HepG2 (cell line): ENCODE measurements at regions not wholly inside any gene's neighbourhood (a gene's known extent, or its start where the extent isn't known, plus 50 kb on each side); places are given as distances from the start of the nearest gene placed in this dataset.

Experiments
- ATAC-seq: fragments of 200-7000 bp; cut with Tn5 transposase; 3 replicates; pipeline ENCODE4 v1.9.1; 2020; ENCODE audit warnings: mild to moderate bottlenecking, moderate library complexity
- BruUV-seq: library from RNA; stranded (reverse); fragments of 400-500 nt; replicated peaks from 2 replicates; lab custom pipeline; 2021; lab: Mats Ljungman, UMichigan
- CTCF ChIA-PET: fragments of 300-600 bp; formaldehyde crosslinking; extraction: SDS; loops from one replicate; lab custom pipeline; 2021; ENCODE audit warnings: low total read pairs, inconsistent platforms, low intra/inter-chr PET ratio; lab: Yijun Ruan, JAX
- POLR2A ChIA-PET: fragments of 350-600 bp; sonication (Branson Sonifier 250); formaldehyde crosslinking; loops from one replicate; lab custom pipeline; 2020; ENCODE audit warnings: antibody characterized with exemption, inconsistent platforms; lab: Yijun Ruan, JAX
- DNase-seq: peaks from one replicate; pipeline ENCODE4 v3.0.0-alpha.2; 2015; ENCODE audit warnings: low spot score
- FAIRE-seq: peaks from 3 replicates; lab custom pipeline; 2011; peaks lifted over from hg19 to GRCh38; lab: Jason Lieb, UNC
- H2AFZ ChIP-seq: one replicate; pipeline ENCODE4 v1.6.1; 2011; ENCODE audit warnings: low read length, inconsistent platforms
- H3K27ac ChIP-seq: fragments of 300-600 bp; 3 replicates; pipeline ENCODE4 v1.8.0; 2011; ENCODE audit warnings: mixed run types, mild to moderate bottlenecking, mixed read lengths, low read length, inconsistent platforms; ENCODE audit not compliant: insufficient read depth; ENCODE audit errors: extremely low read length
- H3K27me3 ChIP-seq, 2 experiments: fragments of 200-600 bp in 1 of 2; 2 replicates in 1 of 2; 3 replicates in 1 of 2; pipeline versions ENCODE4 v1.6.0 to v1.8.0; 2011; ENCODE audit warnings: low read length in 2 of 2, mild to moderate bottlenecking in 2 of 2, moderate library complexity in 2 of 2, inconsistent platforms in 1 of 2; ENCODE audit not compliant: insufficient read depth in 2 of 2, control insufficient read depth in 1 of 2
- H3K36me3 ChIP-seq, 2 experiments: fragments of 200-600 bp in 1 of 2; replicated peaks in 1 of 2; 2 replicates in 1 of 2; 3 replicates in 1 of 2; pipeline versions ENCODE4 v1.5.1 to v1.8.0; 2011; ENCODE audit warnings: low read length in 2 of 2, inconsistent platforms in 1 of 2; ENCODE audit not compliant: insufficient read depth in 2 of 2, control insufficient read depth in 1 of 2
- H3K4me1 ChIP-seq: 2 replicates; pipeline ENCODE4 v1.5.1; 2012; ENCODE audit warnings: low read length, inconsistent platforms; ENCODE audit not compliant: insufficient read depth
- H3K4me2 ChIP-seq: 2 replicates; pipeline ENCODE4 v1.6.0; 2011; ENCODE audit warnings: low read depth, low read length, inconsistent platforms
- H3K4me3 ChIP-seq, 3 experiments: fragments of 200-600 bp in 1 of 3; sonication (generic), shearing (Covaris generic) in 1 of 3; replicated peaks in 1 of 3; 2 replicates each; pipeline ENCODE4 v1.5.1; 2011 to 2016; ENCODE audit warnings: low read length in 3 of 3, inconsistent platforms in 2 of 3, low read depth in 2 of 3, mild to moderate bottlenecking in 2 of 3, control low read depth in 1 of 3, mixed read lengths in 1 of 3; ENCODE audit not compliant: insufficient read depth in 1 of 3
- H3K79me2 ChIP-seq: one replicate; pipeline ENCODE4 v1.6.1; 2011; ENCODE audit warnings: low read length, inconsistent platforms; ENCODE audit not compliant: insufficient read depth
- H3K9ac ChIP-seq: 2 replicates; pipeline ENCODE4 v1.6.0; 2011; ENCODE audit warnings: mild to moderate bottlenecking, low read depth, low read length, inconsistent platforms; ENCODE audit not compliant: insufficient read depth
- H3K9me3 ChIP-seq: 2 replicates; pipeline ENCODE4 v1.5.1; 2012; ENCODE audit warnings: mild to moderate bottlenecking, low read length
- H4K20me1 ChIP-seq: 2 replicates; pipeline ENCODE4 v1.6.0; 2011; ENCODE audit warnings: inconsistent platforms, mild to moderate bottlenecking, low read length, moderate library complexity; ENCODE audit not compliant: insufficient read depth
- ELK4 ChIP-seq: sonication (generic); formaldehyde crosslinking; IDR thresholded peaks from 2 replicates; pipeline ENCODE4 v1.9.0; 2021; ENCODE audit warnings: missing genetic modification reagents, borderline replicate concordance
- HNF4G ChIP-seq, 2 experiments: sonication (generic) in 1 of 2; formaldehyde crosslinking in 1 of 2; IDR thresholded peaks; 2 replicates each; pipeline versions ENCODE4 v1.4.0 to v1.6.1; 2011 to 2020; ENCODE audit warnings: borderline replicate concordance in 2 of 2, low read depth in 2 of 2, mild to moderate bottlenecking in 2 of 2, low read length in 1 of 2, missing genetic modification reagents in 1 of 2, moderate library complexity in 1 of 2
- KAT7 ChIP-seq: IDR thresholded peaks from 2 replicates; pipeline ENCODE4 v1.6.1; 2018; ENCODE audit warnings: borderline replicate concordance, missing compliant biosample characterization
- KLF15 ChIP-seq: sonication (generic); formaldehyde crosslinking; IDR thresholded peaks from 2 replicates; pipeline ENCODE4 v1.8.1; 2023; ENCODE audit warnings: borderline replicate concordance, mild to moderate bottlenecking, inconsistent platforms, missing genetic modification reagents, mixed read lengths
- SALL2 ChIP-seq: sonication (generic); formaldehyde crosslinking; IDR thresholded peaks from 2 replicates; pipeline ENCODE4 v1.8.1; 2023; ENCODE audit warnings: mild to moderate bottlenecking, missing genetic modification reagents, inconsistent platforms
- TP53 ChIP-seq: sonication (generic); formaldehyde crosslinking; conservative IDR thresholded peaks from 2 replicates; pipeline ENCODE4 v1.4.0; 2020; ENCODE audit warnings: missing genetic modification reagents
- ZBTB42 ChIP-seq: sonication (generic); formaldehyde crosslinking; IDR thresholded peaks from 2 replicates; pipeline ENCODE4 v1.5.0; 2020; ENCODE audit warnings: mild to moderate bottlenecking, missing genetic modification reagents
- ZNF354B ChIP-seq: sonication (generic); formaldehyde crosslinking; IDR thresholded peaks from 2 replicates; pipeline ENCODE4 v1.8.0; 2022; ENCODE audit warnings: mild to moderate bottlenecking, missing genetic modification reagents
- ZNF670 ChIP-seq: sonication (generic); formaldehyde crosslinking; IDR thresholded peaks from 2 replicates; pipeline ENCODE4 v1.8.0; 2022; ENCODE audit warnings: mild to moderate bottlenecking, missing genetic modification reagents, borderline replicate concordance
- ZNF777 ChIP-seq: sonication (generic); formaldehyde crosslinking; IDR thresholded peaks from 2 replicates; pipeline ENCODE4 v1.4.0; 2020; ENCODE audit warnings: missing genetic modification reagents
- ZNF788 ChIP-seq: sonication (generic); formaldehyde crosslinking; IDR thresholded peaks from 2 replicates; pipeline ENCODE4 v1.5.0; 2020; ENCODE audit warnings: mild to moderate bottlenecking, missing genetic modification reagents, borderline replicate concordance
- whole genome bisulfite sequencing: methylation state at CpG from one replicate; pipeline ENCODE4 v1.1.6; 2017; ENCODE audit warnings: low lambda C conversion rate; 5-methylcytosine and 5-hydroxymethylcytosine counted together
- in situ Hi-C: cut with HindIII; loops from 2 replicates; pipeline ENCODE4 v1.10.0; 2017; ENCODE audit warnings: low pct_unique_long_range_greater_than_20kb; ENCODE audit not compliant: extremely low pct_ligation_motif_present
- intact Hi-C: fragments of 100-400 bp; cut with micrococcal nuclease; formaldehyde crosslinking; loops from one replicate; pipeline ENCODE4 v1.10.0; 2022; ENCODE audit not compliant: unreplicated experiment
- TF ChIP-seq, protein P1 (sequence below): sonication (generic); formaldehyde crosslinking; IDR thresholded peaks from 2 replicates; pipeline ENCODE4 v1.4.0; 2020; ENCODE audit warnings: mild to moderate bottlenecking, missing genetic modification reagents
- TF ChIP-seq, protein P2 (sequence below), 2 experiments: sonication (generic) in 1 of 2; formaldehyde crosslinking in 1 of 2; IDR thresholded peaks; 2 replicates each; pipeline versions ENCODE4 v1.6.1 to v1.9.0; 2014 to 2022; ENCODE audit warnings: antibody characterized with exemption in 1 of 2, borderline replicate concordance in 1 of 2, inconsistent platforms in 1 of 2, low read depth in 1 of 2, missing genetic modification reagents in 1 of 2

DNA sequence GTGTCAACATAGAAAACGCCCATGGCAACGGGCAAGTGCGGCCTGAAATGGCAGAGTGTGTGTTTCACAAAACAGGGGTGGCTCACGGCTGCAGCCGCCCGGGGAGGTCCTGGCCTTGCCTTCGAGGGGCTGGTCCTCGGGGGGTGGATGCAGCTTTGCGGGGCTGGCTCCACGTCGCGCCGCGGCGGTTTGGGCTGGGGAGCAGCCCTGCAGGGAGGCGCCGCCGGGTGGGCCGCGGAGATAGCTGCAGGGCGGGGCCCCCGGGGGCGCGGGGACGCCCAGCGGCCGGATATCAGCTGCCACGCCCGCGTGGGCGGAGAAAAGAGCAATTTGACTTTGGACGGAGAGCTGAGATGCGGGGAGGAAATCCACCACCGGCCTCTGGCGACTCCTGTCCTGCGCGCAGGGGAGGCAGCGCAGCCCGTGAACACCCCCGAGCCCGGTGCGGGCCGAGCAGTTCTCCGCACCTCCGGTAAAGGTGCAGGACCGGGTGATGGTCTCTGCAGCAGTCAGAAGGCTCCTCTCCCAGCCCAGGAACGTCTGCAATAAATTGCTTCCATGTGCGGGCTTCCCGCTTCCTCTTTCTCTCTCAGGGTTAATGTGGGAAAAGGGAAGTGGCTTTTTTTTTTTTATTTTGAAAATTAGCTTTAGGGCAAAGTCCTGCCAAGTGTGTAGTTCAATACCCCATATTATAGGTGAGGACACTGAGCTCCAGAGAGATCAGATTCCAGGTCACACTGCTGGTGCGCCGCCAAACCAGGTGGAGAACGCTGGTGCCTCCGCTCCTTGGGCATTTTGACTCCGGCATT is 110.5 kb downstream of the ARF6 start:
- peak; percentile 71 for DNase-seq
- Histone ChIP-seq H4K20me1 (no peaks in the 10 kb centered on the region), H3K36me3 (no peaks in the 10 kb centered on the region), H3K27me3 (no peaks in the 10 kb centered on the region), H3K4me1 (peaks cover 61% of the 10 kb centered on the region), H3K79me2 (no peaks in the 10 kb centered on the region), H3K4me3 (peak overlapping the region; percentile 67 to 80 (median 78)), H3K9me3 (no peaks in the 10 kb centered on the region), H3K4me2 (peak overlapping the region; percentile 81), H3K27ac (peak overlapping the region; percentile 87), H3K9ac (peak overlapping the region; percentile 76), H2AFZ (no peak overlapping the region)
- peak; percentile 51 for FAIRE-seq
- intact Hi-C loops, result loop anchor here (1.0 to 10.0 kb wide), 7 partner anchors 17 to 141 kb away; no protein-coding TSS in a partner anchor
- ChIA-PET CTCF (interaction anchor here (0.9 kb wide), 2 partner anchors 101 to 124 kb away, joined by 3 read pairs; no protein-coding TSS in a partner anchor), POLR2A (interaction anchor here (0.6 to 6.3 kb wide), 31 partner anchors 8 to 369 kb away, joined by 3 to 85 read pairs (median 7); partner anchors contain the start of genes ARF6, NEMF and VCPKMT)
- BruUV-seq, result TSS peak; percentile 83
- in situ Hi-C loops, result loop anchor here (5.0 kb wide), 2 partner anchors 104 to 111 kb away; partner anchors contain the start of gene ARF6
- 2% methylated on average over 17 of the region's 54 CpGs for whole genome bisulfite sequencing
- ATAC-seq, result peak; percentile 70
- peak; percentile 76 for TF ChIP-seq HNF4G (IDR thresholded peaks at IDR 0.05; ENCODE audit: borderline replicate concordance, low read depth, low read length)
- TF ChIP-seq HNF4G (CRISPR knock-in tag; IDR thresholded peaks at IDR 0.05; ENCODE audit: borderline replicate concordance, low read depth), result peak; percentile 78
- peak; percentile 68; the same call in 1 of the 2 replicates for TF ChIP-seq ZNF670 (CRISPR knock-in tag)
- peak; percentile 51; the same call in 1 of the 2 replicates for TF ChIP-seq SALL2 (CRISPR knock-in tag)
- TF ChIP-seq TP53 (CRISPR knock-in tag), result peak; percentile 26; the same call in 1 of the 2 replicates
- TF ChIP-seq, protein P1, sequence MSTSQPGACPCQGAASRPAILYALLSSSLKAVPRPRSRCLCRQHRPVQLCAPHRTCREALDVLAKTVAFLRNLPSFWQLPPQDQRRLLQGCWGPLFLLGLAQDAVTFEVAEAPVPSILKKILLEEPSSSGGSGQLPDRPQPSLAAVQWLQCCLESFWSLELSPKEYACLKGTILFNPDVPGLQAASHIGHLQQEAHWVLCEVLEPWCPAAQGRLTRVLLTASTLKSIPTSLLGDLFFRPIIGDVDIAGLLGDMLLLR, result no peak
- TF ChIP-seq ZNF777 (CRISPR knock-in tag), result peak; percentile 81
- TF ChIP-seq ZNF354B (CRISPR knock-in tag), result 0 out of 2 replicates have a peak, but pooled peaks have one; percentile 37
- no peak; the same call in 1 of the 2 replicates for TF ChIP-seq ZBTB42 (CRISPR knock-in tag)
- TF ChIP-seq KAT7, result peak; percentile 78; the same call in 1 of the 2 replicates
- no peak for TF ChIP-seq KLF15 (CRISPR knock-in tag)
- 0 out of 2 replicates have a peak, but pooled peaks have one; percentile 24 for TF ChIP-seq ELK4 (CRISPR knock-in tag)
- TF ChIP-seq, protein P2, sequence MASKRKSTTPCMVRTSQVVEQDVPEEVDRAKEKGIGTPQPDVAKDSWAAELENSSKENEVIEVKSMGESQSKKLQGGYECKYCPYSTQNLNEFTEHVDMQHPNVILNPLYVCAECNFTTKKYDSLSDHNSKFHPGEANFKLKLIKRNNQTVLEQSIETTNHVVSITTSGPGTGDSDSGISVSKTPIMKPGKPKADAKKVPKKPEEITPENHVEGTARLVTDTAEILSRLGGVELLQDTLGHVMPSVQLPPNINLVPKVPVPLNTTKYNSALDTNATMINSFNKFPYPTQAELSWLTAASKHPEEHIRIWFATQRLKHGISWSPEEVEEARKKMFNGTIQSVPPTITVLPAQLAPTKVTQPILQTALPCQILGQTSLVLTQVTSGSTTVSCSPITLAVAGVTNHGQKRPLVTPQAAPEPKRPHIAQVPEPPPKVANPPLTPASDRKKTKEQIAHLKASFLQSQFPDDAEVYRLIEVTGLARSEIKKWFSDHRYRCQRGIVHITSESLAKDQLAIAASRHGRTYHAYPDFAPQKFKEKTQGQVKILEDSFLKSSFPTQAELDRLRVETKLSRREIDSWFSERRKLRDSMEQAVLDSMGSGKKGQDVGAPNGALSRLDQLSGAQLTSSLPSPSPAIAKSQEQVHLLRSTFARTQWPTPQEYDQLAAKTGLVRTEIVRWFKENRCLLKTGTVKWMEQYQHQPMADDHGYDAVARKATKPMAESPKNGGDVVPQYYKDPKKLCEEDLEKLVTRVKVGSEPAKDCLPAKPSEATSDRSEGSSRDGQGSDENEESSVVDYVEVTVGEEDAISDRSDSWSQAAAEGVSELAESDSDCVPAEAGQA (IDR thresholded peaks at IDR 0.05; ENCODE audit: low read depth), result no peak
- TF ChIP-seq, protein P2 (CRISPR knock-in tag; IDR thresholded peaks at IDR 0.05; ENCODE audit: borderline replicate concordance), result peak; percentile 89; the same call in 1 of the 2 replicates
- TF ChIP-seq ZNF788 (CRISPR knock-in tag), result peak; percentile 58; the same call in 1 of the 2 replicates
